H1 (cell line): ENCODE measurements at regions not wholly inside any gene's neighbourhood (a gene's known extent, or its start where the extent isn't known, plus 50 kb on each side); places are given as distances from the start of the nearest gene placed in this dataset.

Experiments
- GABPA ChIP-seq: IDR thresholded peaks from 2 replicates; pipeline ENCODE4 v1.6.1; 2011; ENCODE audit warnings: mild to moderate bottlenecking, low read length, moderate library complexity, borderline replicate concordance; ENCODE audit not compliant: insufficient read depth
- RBBP5 ChIP-seq: IDR thresholded peaks from 2 replicates; pipeline ENCODE4 v1.7.1; 2012; ENCODE audit warnings: low read depth, mild to moderate bottlenecking, inconsistent platforms, low read length, moderate library complexity, borderline replicate concordance
- RNF2 ChIP-seq: fragments of 200-900, 300-1000 bp; sonication (generic); IDR thresholded peaks from 2 replicates; pipeline ENCODE4 v1.7.1; 2016; ENCODE audit warnings: borderline replicate concordance, low read depth, mild to moderate bottlenecking, antibody characterized with exemption, low read length; ENCODE audit not compliant: poor library complexity, severe bottlenecking; ENCODE audit errors: missing control alignments
- TF ChIP-seq, protein P1 (sequence below): IDR thresholded peaks from 2 replicates; pipeline ENCODE4 v1.6.1; 2012; ENCODE audit warnings: inconsistent platforms

DNA sequence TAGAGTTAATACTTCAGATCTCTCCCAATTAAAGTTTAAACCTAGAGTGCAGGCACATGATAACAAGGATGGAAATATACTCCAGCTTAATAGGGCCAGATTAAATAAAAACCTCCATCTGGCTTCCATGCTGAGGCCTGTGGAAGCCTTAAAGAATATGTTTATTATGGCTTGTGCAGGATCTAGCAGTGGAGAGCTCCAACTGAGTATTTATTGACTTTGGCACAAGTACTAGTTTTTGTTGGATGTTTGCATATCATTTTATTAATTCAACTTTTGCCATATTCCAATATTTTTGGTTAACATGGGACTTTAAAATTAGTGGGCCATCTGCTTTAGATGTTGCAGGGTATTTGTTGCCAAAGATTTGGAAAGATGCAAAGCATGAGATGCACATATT lies 860.4 kb upstream of the SOX11 start (continued):
- TF ChIP-seq, protein P1, sequence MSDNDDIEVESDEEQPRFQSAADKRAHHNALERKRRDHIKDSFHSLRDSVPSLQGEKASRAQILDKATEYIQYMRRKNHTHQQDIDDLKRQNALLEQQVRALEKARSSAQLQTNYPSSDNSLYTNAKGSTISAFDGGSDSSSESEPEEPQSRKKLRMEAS = no peak
- no peak for TF ChIP-seq RBBP5
- no peak for TF ChIP-seq RNF2
- no peak for TF ChIP-seq GABPA
